HepG2 (cell line): ENCODE measurements at regions not wholly inside any gene's neighbourhood (a gene's known extent, or its start where the extent isn't known, plus 50 kb on each side); places are given as distances from the start of the nearest gene placed in this dataset.

Experiments used
- ADNP ChIP-seq: sonication (generic); formaldehyde crosslinking; IDR thresholded peaks from 2 replicates; pipeline ENCODE4 v1.4.0; 2020; ENCODE audit warnings: missing genetic modification reagents
- FLYWCH1 ChIP-seq: sonication (generic); formaldehyde crosslinking; IDR thresholded peaks from 2 replicates; pipeline ENCODE4 v1.8.1; 2023; ENCODE audit warnings: mild to moderate bottlenecking, missing genetic modification reagents
- MTA1 ChIP-seq: sonication (generic); formaldehyde crosslinking; IDR thresholded peaks from 2 replicates; pipeline ENCODE4 v1.4.0; 2020; ENCODE audit warnings: missing genetic modification reagents, mild to moderate bottlenecking, borderline replicate concordance
- NONO ChIP-seq, 2 experiments: fragments of 450-650 bp in 1 of 2; sonication (generic) in 1 of 2; formaldehyde crosslinking in 1 of 2; IDR thresholded peaks in 1 of 2; conservative IDR thresholded peaks in 1 of 2; 2 replicates each; pipeline versions ENCODE4 v1.6.1 to v1.8.0; 2017 to 2022; ENCODE audit warnings: mild to moderate bottlenecking in 1 of 2, missing genetic modification reagents in 1 of 2, moderate library complexity in 1 of 2
- RAD21 ChIP-seq: fragments of 450-650 bp; formaldehyde crosslinking; IDR thresholded peaks from 2 replicates; pipeline ENCODE4 v1.5.0; 2020; ENCODE audit warnings: mild to moderate bottlenecking
- RCOR2 ChIP-seq: IDR thresholded peaks from 2 replicates; pipeline ENCODE4 v1.6.1; 2016; ENCODE audit warnings: missing biosample characterization, missing genetic modification reagents
- REPIN1 ChIP-seq: sonication (generic); formaldehyde crosslinking; IDR thresholded peaks from 2 replicates; pipeline ENCODE4 v1.8.0; 2022; ENCODE audit warnings: missing genetic modification reagents, low read depth, mild to moderate bottlenecking, borderline replicate concordance
- SETDB1 ChIP-seq: sonication (generic); formaldehyde crosslinking; IDR thresholded peaks from 2 replicates; pipeline ENCODE4 v1.5.1; 2020; ENCODE audit warnings: missing genetic modification reagents, mild to moderate bottlenecking, borderline replicate concordance
- SMYD3 ChIP-seq: sonication (generic); formaldehyde crosslinking; IDR thresholded peaks from 2 replicates; pipeline ENCODE4 v1.8.1; 2023; ENCODE audit warnings: mild to moderate bottlenecking, missing genetic modification reagents
- TBL1XR1 ChIP-seq: fragments of 150-350 bp; IDR thresholded peaks from 2 replicates; pipeline ENCODE4 v1.6.1; 2014; ENCODE audit warnings: borderline replicate concordance, low read length; ENCODE audit not compliant: partially characterized antibody
- ZNF317 ChIP-seq: sonication (generic); formaldehyde crosslinking; IDR thresholded peaks from 2 replicates; pipeline ENCODE4 v1.5.0; 2020; ENCODE audit warnings: mild to moderate bottlenecking, missing genetic modification reagents
- ZNF792 ChIP-seq: IDR thresholded peaks from 2 replicates; pipeline ENCODE4 v1.6.1; 2016
- TF ChIP-seq, protein P1 (sequence below): sonication (generic); formaldehyde crosslinking; conservative IDR thresholded peaks from 2 replicates; pipeline ENCODE4 v1.4.0; 2020; ENCODE audit warnings: mild to moderate bottlenecking, missing genetic modification reagents, moderate library complexity
- TF ChIP-seq, protein P2 (sequence below): sonication (generic); formaldehyde crosslinking; IDR thresholded peaks from 2 replicates; pipeline ENCODE4 v1.5.0; 2020; ENCODE audit warnings: mild to moderate bottlenecking, missing genetic modification reagents, borderline replicate concordance
- TF ChIP-seq, protein P3 (sequence below): sonication (generic); formaldehyde crosslinking; IDR thresholded peaks from 2 replicates; pipeline ENCODE4 v1.9.0; 2021; ENCODE audit warnings: missing genetic modification reagents, borderline replicate concordance
- TF ChIP-seq, protein P4 (sequence below): sonication (generic); formaldehyde crosslinking; IDR thresholded peaks from 2 replicates; pipeline ENCODE4 v1.4.0; 2020; ENCODE audit warnings: missing genetic modification reagents

DNA sequence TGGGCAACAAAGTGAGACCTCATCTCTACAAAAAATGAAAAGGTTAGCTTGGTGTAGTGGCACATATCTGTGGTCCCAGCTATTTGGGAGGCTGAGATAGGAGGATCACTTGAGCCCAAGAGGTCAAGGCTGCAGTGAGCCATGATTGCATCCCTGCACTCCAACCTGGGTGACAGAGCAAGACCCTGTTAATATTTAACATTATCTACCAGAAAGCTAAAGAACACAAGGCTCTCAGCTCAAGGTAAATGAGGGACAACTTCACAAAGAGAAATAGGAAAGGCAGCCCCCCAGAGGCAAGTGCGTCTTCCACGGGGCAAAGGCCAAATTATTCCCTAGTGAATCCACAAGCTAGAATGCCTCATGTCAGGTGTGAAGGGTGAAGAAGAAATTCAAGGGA, 109.6 kb upstream of the PFKP start (continued):
- TF ChIP-seq, protein P1, sequence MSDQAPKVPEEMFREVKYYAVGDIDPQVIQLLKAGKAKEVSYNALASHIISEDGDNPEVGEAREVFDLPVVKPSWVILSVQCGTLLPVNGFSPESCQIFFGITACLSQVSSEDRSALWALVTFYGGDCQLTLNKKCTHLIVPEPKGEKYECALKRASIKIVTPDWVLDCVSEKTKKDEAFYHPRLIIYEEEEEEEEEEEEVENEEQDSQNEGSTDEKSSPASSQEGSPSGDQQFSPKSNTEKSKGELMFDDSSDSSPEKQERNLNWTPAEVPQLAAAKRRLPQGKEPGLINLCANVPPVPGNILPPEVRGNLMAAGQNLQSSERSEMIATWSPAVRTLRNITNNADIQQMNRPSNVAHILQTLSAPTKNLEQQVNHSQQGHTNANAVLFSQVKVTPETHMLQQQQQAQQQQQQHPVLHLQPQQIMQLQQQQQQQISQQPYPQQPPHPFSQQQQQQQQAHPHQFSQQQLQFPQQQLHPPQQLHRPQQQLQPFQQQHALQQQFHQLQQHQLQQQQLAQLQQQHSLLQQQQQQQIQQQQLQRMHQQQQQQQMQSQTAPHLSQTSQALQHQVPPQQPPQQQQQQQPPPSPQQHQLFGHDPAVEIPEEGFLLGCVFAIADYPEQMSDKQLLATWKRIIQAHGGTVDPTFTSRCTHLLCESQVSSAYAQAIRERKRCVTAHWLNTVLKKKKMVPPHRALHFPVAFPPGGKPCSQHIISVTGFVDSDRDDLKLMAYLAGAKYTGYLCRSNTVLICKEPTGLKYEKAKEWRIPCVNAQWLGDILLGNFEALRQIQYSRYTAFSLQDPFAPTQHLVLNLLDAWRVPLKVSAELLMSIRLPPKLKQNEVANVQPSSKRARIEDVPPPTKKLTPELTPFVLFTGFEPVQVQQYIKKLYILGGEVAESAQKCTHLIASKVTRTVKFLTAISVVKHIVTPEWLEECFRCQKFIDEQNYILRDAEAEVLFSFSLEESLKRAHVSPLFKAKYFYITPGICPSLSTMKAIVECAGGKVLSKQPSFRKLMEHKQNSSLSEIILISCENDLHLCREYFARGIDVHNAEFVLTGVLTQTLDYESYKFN (CRISPR knock-in tag), result peak; percentile 81
- TF ChIP-seq SMYD3 (CRISPR knock-in tag), result no peak
- TF ChIP-seq, protein P2, sequence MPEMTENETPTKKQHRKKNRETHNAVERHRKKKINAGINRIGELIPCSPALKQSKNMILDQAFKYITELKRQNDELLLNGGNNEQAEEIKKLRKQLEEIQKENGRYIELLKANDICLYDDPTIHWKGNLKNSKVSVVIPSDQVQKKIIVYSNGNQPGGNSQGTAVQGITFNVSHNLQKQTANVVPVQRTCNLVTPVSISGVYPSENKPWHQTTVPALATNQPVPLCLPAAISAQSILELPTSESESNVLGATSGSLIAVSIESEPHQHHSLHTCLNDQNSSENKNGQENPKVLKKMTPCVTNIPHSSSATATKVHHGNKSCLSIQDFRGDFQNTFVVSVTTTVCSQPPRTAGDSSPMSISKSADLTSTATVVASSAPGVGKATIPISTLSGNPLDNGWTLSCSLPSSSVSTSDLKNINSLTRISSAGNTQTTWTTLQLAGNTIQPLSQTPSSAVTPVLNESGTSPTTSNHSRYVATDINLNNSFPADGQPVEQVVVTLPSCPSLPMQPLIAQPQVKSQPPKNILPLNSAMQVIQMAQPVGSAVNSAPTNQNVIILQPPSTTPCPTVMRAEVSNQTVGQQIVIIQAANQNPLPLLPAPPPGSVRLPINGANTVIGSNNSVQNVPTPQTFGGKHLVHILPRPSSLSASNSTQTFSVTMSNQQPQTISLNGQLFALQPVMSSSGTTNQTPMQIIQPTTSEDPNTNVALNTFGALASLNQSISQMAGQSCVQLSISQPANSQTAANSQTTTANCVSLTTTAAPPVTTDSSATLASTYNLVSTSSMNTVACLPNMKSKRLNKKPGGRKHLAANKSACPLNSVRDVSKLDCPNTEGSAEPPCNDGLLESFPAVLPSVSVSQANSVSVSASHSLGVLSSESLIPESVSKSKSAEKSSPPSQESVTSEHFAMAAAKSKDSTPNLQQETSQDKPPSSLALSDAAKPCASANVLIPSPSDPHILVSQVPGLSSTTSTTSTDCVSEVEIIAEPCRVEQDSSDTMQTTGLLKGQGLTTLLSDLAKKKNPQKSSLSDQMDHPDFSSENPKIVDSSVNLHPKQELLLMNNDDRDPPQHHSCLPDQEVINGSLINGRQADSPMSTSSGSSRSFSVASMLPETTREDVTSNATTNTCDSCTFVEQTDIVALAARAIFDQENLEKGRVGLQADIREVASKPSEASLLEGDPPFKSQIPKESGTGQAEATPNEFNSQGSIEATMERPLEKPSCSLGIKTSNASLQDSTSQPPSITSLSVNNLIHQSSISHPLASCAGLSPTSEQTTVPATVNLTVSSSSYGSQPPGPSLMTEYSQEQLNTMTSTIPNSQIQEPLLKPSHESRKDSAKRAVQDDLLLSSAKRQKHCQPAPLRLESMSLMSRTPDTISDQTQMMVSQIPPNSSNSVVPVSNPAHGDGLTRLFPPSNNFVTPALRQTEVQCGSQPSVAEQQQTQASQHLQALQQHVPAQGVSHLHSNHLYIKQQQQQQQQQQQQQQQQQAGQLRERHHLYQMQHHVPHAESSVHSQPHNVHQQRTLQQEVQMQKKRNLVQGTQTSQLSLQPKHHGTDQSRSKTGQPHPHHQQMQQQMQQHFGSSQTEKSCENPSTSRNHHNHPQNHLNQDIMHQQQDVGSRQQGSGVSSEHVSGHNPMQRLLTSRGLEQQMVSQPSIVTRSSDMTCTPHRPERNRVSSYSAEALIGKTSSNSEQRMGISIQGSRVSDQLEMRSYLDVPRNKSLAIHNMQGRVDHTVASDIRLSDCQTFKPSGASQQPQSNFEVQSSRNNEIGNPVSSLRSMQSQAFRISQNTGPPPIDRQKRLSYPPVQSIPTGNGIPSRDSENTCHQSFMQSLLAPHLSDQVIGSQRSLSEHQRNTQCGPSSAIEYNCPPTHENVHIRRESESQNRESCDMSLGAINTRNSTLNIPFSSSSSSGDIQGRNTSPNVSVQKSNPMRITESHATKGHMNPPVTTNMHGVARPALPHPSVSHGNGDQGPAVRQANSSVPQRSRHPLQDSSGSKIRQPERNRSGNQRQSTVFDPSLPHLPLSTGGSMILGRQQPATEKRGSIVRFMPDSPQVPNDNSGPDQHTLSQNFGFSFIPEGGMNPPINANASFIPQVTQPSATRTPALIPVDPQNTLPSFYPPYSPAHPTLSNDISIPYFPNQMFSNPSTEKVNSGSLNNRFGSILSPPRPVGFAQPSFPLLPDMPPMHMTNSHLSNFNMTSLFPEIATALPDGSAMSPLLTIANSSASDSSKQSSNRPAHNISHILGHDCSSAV (CRISPR knock-in tag), result no peak
- no peak for TF ChIP-seq ADNP (CRISPR knock-in tag)
- TF ChIP-seq MTA1 (CRISPR knock-in tag), result no peak
- no peak for TF ChIP-seq NONO (IDR thresholded peaks at IDR 0.05)
- no peak for TF ChIP-seq NONO (CRISPR knock-in tag; conservative IDR thresholded peaks at IDR 0.05)
- TF ChIP-seq FLYWCH1 (CRISPR knock-in tag), result no peak
- TF ChIP-seq, protein P3, sequence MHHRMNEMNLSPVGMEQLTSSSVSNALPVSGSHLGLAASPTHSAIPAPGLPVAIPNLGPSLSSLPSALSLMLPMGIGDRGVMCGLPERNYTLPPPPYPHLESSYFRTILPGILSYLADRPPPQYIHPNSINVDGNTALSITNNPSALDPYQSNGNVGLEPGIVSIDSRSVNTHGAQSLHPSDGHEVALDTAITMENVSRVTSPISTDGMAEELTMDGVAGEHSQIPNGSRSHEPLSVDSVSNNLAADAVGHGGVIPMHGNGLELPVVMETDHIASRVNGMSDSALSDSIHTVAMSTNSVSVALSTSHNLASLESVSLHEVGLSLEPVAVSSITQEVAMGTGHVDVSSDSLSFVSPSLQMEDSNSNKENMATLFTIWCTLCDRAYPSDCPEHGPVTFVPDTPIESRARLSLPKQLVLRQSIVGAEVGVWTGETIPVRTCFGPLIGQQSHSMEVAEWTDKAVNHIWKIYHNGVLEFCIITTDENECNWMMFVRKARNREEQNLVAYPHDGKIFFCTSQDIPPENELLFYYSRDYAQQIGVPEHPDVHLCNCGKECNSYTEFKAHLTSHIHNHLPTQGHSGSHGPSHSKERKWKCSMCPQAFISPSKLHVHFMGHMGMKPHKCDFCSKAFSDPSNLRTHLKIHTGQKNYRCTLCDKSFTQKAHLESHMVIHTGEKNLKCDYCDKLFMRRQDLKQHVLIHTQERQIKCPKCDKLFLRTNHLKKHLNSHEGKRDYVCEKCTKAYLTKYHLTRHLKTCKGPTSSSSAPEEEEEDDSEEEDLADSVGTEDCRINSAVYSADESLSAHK (CRISPR knock-in tag), result no peak
- no peak for TF ChIP-seq TBL1XR1
- no peak for TF ChIP-seq RCOR2 (CRISPR knock-in tag)
- TF ChIP-seq REPIN1 (CRISPR knock-in tag), result 0 out of 2 replicates have a peak, but pooled peaks have one; percentile 38
- TF ChIP-seq ZNF792 (CRISPR knock-in tag), result 0 out of 2 replicates have a peak, but pooled peaks have one; percentile 36
- no peak for TF ChIP-seq ZNF317 (CRISPR knock-in tag)
- no peak for TF ChIP-seq SETDB1
- no peak for TF ChIP-seq RAD21 (CRISPR knock-in tag)
- TF ChIP-seq, protein P4, sequence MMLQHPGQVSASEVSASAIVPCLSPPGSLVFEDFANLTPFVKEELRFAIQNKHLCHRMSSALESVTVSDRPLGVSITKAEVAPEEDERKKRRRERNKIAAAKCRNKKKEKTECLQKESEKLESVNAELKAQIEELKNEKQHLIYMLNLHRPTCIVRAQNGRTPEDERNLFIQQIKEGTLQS (CRISPR knock-in tag), result no peak
